Non-pigmented ciliary epithelial cell (primary cell): ENCODE measurements at regions not wholly inside any gene's neighbourhood (a gene's known extent, or its start where the extent isn't known, plus 50 kb on each side); places are given as distances from the start of the nearest gene placed in this dataset.

Source experiments
- DNase-seq: peaks from one replicate; pipeline ENCODE4 v3.0.0-alpha.2; 2010; ENCODE audit warnings: low read depth

DNA sequence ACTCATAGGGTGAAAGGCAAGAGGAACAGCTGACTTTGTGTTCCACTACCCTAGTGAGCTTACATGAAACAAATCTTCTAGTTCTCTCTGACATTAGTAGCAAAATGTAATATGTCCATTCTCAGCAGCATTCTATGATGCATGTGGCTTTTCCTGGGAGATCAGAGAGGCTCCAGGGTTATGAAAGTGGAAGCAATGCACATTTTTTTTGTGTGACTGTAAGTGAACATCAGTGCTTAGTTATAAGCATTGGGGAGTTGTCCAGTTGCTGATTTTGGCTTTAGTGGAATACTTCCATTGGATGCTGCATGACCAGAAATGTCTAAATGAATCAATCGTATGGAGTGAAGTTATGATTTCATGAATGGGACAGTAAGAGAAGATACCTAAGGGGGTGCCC, 255.9 kb downstream of the FAT3 start:
- no peak for DNase-seq

DNA sequence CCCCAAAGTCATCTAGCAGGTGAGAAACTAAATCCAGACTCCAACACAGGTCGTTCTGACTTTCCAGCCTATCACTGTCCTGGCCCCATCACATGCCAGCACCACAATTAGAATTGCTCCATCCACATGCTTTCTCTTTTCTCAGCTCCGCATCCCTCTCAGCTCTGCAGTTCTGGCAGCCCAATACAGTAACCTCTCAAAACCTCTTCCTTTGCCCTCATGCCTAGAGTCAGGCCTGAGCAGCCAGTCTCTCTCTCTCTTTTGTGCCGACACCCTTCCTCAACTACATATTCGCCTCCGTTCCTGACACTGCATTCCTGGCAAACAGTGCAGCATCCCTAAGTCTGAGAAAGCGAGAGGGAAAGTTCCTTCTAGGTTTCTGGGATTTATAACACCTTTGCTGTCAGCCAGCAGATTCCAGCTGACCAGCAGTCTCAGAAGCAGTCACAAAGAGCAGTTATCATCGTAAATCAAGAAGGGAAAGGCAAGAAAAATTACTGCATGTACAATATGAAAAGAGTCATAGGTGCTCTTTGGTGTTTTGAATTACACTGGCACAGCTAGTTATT, 258.0 kb downstream of the FAT3 start:
- DNase-seq: no peak

DNA sequence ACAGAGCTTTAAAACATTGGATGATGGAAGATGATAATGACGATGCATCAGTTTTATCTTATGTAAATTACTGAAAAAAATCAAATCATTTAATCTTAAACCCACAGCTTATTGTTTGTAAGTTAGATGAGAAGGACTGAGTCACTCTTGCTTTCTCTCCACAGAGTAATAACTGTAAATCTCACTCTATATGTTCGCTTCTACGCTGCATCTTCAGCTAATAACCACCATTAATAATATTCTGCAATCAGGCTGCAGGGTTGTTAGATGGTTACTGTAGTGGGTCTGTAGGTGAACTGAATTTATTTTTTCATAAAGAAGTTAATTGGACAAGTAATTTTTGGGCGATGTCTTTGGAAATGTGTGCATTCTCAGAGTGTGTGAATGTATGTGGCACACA, 260.0 kb downstream of the FAT3 start:
- no peak for DNase-seq

GRCh38 chr11:92489826-92490399, 265.3 kb downstream of the FAT3 start:
- DNase-seq: no peak

DNA sequence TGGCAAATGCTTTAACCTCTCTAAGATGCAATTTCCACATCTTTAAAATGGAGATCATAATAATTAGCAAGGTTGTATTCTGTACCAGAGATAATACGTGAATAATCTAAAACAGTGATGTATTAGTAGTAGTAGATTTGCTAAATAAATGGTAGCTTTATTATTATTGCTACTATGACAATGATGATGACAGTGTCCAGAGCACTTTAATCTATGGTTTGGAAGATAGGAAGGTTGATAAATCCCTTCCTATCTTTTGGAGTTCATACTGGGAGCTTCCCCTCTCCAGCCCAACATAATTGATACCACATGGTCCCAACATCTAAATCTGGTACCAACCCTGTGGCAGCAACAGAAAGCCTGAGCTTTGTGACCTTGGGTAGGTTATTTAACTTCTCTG, 267.8 kb downstream of the FAT3 start:
- DNase-seq: no peak

DNA sequence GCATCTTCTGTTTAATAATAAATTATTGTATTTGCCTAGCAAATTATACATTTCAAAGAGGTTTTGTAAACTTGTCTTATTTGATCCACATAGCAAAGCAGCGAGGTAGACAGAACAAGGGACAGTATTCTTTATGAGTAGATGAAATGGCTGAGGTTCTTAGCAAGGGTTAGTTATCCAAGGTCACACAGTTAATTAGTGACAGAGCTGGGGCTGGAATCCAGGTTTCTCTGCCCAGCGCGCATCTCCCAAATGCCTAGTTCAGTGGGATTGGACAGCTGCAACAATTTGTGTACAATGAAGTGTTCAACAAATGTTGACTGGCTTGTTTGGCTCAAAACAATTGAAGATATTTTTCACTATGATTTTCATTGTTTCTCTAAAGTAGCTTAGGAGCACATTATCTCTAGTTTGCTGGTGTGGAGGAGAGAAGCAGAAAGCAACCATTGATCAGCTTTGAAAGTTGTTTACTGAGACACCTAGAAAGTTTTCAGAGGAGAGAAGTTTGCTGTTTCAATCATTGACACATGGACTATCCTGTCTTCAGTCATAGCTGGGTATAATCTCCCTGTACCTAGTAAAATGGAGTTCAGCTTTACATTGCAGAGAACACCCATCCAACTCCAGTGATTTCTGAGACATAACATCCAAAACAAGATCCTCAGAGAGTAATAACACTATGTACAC, 270.6 kb downstream of the FAT3 start:
- no peak for DNase-seq

DNA sequence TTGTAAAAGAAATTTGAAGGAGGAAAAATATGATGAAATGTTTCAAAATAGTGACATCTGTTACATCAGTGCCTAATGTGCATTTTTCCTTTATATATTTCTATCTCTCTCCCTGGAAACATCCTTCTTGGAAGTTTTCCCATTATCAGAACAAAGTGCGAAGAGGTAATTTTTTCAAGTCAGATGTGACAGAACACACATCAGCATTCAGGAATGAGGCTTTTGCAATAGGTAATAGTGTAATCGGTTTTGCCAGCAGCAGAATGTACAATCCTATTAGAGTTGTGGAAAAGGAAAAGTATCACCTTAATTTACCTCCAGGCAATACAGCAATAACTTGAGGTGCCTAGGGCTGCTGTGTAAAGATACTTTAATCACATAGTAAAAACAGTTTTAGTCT, 275.8 kb downstream of the FAT3 start:
- no peak for DNase-seq

- DNase-seq: no peak
Measured at GRCh38 chr11:92501066-92501739, 276.6 kb downstream of the FAT3 start.

DNA sequence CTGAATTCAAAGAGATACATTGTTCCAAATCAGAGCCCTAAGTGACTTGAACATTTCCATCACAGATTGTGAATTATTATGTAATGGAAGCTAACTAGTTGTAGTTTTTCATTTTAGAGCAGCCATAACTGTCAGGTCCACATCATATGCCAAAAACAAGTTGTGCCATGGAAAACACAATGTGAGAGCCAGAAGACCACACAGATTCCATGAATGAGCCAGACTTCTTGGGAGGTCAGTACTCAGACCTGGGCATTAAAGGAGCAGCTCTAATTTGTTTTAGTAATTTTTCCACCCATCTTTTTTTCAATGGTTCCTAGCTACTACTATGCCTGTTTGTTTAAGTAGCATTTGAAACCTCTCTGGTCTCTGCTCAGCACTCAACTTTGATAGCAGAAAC, 279.4 kb downstream of the FAT3 start:
- no peak for DNase-seq

GRCh38 chr11:92504534-92504933, 279.9 kb downstream of the FAT3 start:
- DNase-seq: no peak

GRCh38 chr11:92505689-92506088, 281.1 kb downstream of the FAT3 start:
- DNase-seq: no peak

- DNase-seq: no peak
Measured at GRCh38 chr11:92506809-92507336, 282.3 kb downstream of the FAT3 start.

DNA sequence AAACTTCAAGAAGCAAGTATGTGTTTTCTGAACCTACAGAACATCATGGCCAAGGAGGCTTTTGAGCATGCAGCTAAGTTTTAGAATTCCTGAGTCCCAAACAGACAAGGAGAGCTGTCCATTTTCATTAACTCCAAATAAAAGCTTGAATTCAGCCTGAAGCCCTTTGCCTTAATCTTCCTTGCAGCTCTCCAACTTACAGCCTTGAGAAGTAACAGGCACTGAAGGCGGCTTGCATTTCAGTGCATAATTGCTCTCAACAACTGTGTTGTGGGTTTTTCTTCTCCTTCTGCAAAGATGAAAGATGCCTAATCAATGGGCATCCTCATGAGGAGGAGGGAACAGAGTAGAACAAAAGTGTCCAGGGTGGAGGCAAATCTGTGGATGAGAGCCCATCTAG, 286.0 kb downstream of the FAT3 start:
- no peak for DNase-seq

DNA sequence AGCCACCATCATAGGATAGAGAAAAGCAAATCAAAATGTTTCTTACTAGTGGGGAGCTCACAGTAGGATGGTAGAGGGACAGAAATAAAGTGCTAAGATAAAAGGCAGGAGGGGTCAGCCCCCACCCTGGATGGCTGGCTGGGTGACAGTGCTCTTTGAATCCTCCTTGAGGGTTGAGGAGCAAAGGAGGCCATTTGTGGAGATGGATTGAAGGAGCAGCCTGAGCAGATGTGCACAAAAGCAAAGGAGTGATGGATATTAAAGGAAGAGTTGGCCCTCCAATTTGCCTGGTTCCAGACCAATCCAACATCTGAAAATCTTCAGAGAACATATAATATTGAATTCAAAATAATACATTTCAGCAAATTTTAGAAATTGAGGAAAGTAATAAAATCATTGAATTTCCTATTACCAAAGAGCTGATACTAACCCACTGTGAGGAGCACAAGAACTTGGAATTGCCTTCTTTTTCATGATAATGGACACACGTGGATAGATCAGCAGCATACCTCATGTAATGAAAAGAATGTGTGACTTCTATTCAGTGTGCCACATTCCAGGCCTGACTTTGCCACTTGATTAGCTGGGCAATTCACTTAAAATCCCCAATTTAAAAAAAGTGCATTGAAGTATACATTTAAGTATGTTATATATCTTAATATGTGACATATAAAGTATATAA, 287.0 kb downstream of the FAT3 start:
- DNase-seq: no peak

GRCh38 chr11:92512204-92512569, 287.6 kb downstream of the FAT3 start:
- DNase-seq: no peak

GRCh38 chr11:92523611-92524010, 299.0 kb downstream of the FAT3 start:
- DNase-seq: no peak

- DNase-seq: no peak
Measured at GRCh38 chr11:92524542-92524941, 299.9 kb downstream of the FAT3 start.

DNA sequence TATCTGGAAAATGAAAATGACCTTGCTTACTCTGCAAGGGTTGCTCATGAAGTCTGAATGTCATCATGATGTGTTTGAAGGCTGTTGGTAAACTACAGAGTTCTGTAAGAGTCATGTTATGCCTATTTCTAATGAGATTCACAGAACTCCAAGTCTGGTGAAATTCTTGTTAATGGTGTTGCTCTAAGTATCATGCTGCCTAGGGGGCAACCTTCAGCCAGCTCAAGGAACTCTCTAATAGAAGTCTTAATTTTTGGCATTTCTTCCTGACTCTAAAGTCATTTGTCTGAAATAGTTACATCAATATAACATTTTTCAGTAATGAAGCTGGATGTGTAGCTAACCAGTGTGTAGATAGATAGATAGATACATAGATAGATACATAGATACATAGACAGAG, 302.8 kb downstream of the FAT3 start:
- DNase-seq: no peak

DNA sequence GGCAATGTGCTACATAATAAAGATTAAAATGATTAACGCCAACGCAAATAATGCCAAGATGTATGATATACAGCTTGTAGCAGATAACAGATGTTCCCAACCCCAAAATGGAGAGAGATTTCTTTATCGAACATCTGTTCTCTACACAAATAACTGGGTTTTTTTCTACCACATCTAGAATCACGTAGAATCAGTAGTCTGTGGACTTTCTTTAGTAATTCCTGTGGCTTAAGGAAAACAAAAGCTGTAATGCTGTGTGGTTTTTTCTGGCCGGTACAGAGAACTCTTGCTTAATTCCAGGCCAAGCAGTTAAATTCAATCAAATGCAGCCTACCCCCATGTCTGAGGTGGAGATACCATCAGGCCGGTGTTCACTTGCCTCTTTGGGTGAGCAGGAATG, 303.4 kb downstream of the FAT3 start:
- DNase-seq: peak; percentile 32

DNA sequence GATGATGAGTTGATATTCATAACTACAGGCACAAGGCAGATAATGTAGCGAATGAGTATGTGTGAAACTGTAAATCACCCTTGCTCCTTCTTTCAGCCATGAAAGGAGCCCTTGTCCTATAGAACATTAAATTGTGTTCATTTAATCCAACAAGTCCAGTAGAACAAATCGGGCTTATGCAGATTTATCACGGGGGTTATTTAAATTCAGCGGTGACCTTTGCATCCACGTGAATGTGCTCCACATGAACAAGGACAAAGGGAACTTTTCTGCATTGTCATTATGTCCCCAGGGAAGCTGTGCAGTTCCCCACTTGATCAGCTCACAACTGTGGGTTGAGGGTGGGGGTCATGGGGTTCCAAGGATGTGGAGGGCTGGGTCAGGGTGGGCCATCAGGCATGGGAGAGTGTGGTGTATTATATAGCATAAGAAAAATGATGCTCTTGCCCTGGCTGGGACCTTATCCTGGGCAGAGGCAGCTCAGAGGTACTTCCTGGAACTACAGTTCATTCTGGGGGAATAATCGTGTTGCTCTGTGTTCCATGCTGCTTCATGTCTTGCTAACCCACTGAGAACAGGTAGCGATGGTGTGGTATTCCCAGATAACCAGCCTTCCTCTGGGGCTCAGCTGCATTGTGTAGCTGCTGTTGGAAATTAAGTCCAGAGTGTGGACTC, 306.6 kb downstream of the FAT3 start:
- DNase-seq: no peak

DNA sequence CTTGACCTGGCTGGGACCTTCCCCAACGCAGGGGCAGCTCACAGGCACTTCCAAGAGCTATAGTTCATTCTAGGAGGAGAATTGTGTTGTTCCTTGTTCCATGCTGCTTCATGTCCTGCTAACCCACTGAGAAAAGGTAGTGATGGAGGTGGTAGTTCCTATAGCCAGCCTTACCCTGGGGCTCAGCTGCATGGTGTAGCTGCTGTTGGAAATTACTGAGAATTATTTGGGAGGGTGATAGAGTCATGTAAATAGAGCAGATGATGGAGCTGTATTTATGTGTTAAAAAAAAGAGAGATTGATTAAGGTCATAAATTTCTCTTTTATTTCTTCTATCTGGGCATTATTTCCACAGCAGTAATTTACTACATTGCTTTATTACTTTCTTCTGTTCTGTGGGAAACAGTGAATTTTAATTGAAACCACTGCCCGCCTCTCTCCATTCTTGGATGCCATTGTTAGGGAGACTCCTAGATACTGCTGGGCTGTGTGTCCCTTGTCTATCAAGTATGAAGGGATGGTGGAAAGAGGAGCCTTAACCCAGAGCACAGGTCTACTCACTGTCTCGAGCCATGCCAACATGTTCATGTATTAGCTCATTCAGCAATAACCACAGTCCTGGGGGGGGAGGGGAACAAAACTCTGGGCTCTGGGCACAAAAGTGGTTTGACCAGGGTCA, 309.2 kb downstream of the FAT3 start:
- no peak for DNase-seq
